ENCODE measurements at regions not wholly inside any gene's neighbourhood (a gene's known extent, or its start where the extent isn't known, plus 50 kb on each side); places are given as distances from the start of the nearest gene placed in this dataset.

- TF ChIP-seq, protein P1, sequence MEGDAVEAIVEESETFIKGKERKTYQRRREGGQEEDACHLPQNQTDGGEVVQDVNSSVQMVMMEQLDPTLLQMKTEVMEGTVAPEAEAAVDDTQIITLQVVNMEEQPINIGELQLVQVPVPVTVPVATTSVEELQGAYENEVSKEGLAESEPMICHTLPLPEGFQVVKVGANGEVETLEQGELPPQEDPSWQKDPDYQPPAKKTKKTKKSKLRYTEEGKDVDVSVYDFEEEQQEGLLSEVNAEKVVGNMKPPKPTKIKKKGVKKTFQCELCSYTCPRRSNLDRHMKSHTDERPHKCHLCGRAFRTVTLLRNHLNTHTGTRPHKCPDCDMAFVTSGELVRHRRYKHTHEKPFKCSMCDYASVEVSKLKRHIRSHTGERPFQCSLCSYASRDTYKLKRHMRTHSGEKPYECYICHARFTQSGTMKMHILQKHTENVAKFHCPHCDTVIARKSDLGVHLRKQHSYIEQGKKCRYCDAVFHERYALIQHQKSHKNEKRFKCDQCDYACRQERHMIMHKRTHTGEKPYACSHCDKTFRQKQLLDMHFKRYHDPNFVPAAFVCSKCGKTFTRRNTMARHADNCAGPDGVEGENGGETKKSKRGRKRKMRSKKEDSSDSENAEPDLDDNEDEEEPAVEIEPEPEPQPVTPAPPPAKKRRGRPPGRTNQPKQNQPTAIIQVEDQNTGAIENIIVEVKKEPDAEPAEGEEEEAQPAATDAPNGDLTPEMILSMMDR (IDR thresholded peaks at IDR 0.05): no peak
- H3K4me1 ChIP-seq (ENCODE audit: control insufficient read depth in 1 of 2, insufficient read depth in 1 of 2, low read depth in 1 of 2, low read length in 1 of 2): no peaks in the 10 kb centered on the region
- H3K4me3 ChIP-seq (ENCODE audit: low read depth in 1 of 2, low read length in 1 of 2): no peak overlapping the region
- H3K9me3 ChIP-seq: no peaks in the 10 kb centered on the region
- no peaks in the 10 kb centered on the region for H3K36me3 ChIP-seq
- H3K27me3 ChIP-seq: no peaks in the 10 kb centered on the region
- H3K27ac ChIP-seq: no peak overlapping the region
These were observed 197.7 kb upstream of the PREP start for GRCh38 chr6:105600336-105601260.

- Histone ChIP-seq H3K27ac (no peak overlapping the region), H3K27me3 (no peaks in the 10 kb centered on the region), H3K9me3 (no peaks in the 10 kb centered on the region), H3K4me3 (ENCODE audit: low read depth in 1 of 2, low read length in 1 of 2) (no peak overlapping the region), H3K36me3 (no peaks in the 10 kb centered on the region), H3K4me1 (ENCODE audit: control insufficient read depth in 1 of 2, insufficient read depth in 1 of 2, low read depth in 1 of 2, low read length in 1 of 2) (no peaks in the 10 kb centered on the region)
- TF ChIP-seq, protein P1 (IDR thresholded peaks at IDR 0.05): no peak
These were observed 195.4 kb upstream of the PREP start for GRCh38 chr6:105598264-105598663.

GRCh38 chr6:105596284-105596755 is 193.4 kb upstream of the PREP start:
- H3K9me3 ChIP-seq: no peaks in the 10 kb centered on the region
- H3K4me1 ChIP-seq (ENCODE audit: control insufficient read depth in 1 of 2, insufficient read depth in 1 of 2, low read depth in 1 of 2, low read length in 1 of 2): no peaks in the 10 kb centered on the region
- no peak overlapping the region for H3K27ac ChIP-seq
- H3K4me3 ChIP-seq (ENCODE audit: low read depth in 1 of 2, low read length in 1 of 2): no peak overlapping the region
- H3K27me3 ChIP-seq: no peaks in the 10 kb centered on the region
- TF ChIP-seq, protein P1 (IDR thresholded peaks at IDR 0.05): no peak
- no peaks in the 10 kb centered on the region for H3K36me3 ChIP-seq

DNA sequence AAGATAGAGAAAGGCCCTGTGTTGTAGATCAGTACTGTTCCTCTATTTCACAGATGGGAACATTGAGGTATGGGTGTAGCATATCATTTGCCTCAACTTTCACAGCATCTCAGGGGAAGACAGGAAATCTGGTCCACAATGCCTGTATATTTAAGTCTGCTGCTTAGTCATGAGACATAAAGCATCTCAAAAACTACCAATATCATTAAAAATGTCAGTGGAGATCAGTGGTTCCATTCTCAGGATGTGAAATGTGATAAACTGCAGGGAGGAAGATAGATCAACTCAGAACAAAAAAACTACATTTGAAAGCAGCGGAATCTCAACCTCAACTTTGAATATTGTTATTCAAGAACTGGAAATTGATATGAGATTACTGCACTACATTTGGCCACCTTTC is 192.9 kb upstream of the PREP start:
- Histone ChIP-seq H3K4me1 (ENCODE audit: control insufficient read depth in 1 of 2, insufficient read depth in 1 of 2, low read depth in 1 of 2, low read length in 1 of 2) (no peaks in the 10 kb centered on the region), H3K4me3 (ENCODE audit: low read depth in 1 of 2, low read length in 1 of 2) (no peak overlapping the region), H3K27ac (no peak overlapping the region)

GRCh38 chr6:105594821-105595220 is 191.9 kb upstream of the PREP start:
- Histone ChIP-seq H3K27me3 (no peaks in the 10 kb centered on the region), H3K9me3 (no peaks in the 10 kb centered on the region), H3K4me1 (ENCODE audit: control insufficient read depth in 1 of 2, insufficient read depth in 1 of 2, low read depth in 1 of 2, low read length in 1 of 2) (no peaks in the 10 kb centered on the region), H3K36me3 (no peaks in the 10 kb centered on the region), H3K27ac (no peak overlapping the region), H3K4me3 (ENCODE audit: low read depth in 1 of 2, low read length in 1 of 2) (no peak overlapping the region)
- TF ChIP-seq, protein P1 (IDR thresholded peaks at IDR 0.05): no peak

More for the DNA sequence above, 192.9 kb upstream of the PREP start:
- TF ChIP-seq, protein P1 (IDR thresholded peaks at IDR 0.05): no peak
- no peaks in the 10 kb centered on the region for H3K9me3 ChIP-seq
- H3K36me3 ChIP-seq: no peaks in the 10 kb centered on the region
- no peaks in the 10 kb centered on the region for H3K27me3 ChIP-seq
